Activated CD8-positive, alpha-beta memory T cell treated with anti-CD3 and anti-CD28 coated beads, Interleukin-2, amount 50 U/mL, for 1 hour (primary cell): ENCODE measurements at regions not wholly inside any gene's neighbourhood (a gene's known extent, or its start where the extent isn't known, plus 50 kb on each side); places are given as distances from the start of the nearest gene placed in this dataset.
"Not testable (repeated sequence)": the region's sequence is repeated elsewhere in the genome, so short reads cannot be mapped to it uniquely, and the experiment has no call there.

Source experiments
- DNase-seq: peaks from one replicate; pipeline ENCODE4 v3.0.0-alpha.2; 2020; ENCODE audit errors: extremely low read depth

- no peak for DNase-seq
These were observed 56.3 kb upstream of the NCKAP5 start for GRCh38 chr2:133624551-133624950.

GRCh38 chr2:133627741-133628140 lies 59.5 kb upstream of the NCKAP5 start:
- DNase-seq, result no peak

- no peak for DNase-seq
These were observed 65.0 kb upstream of the NCKAP5 start for GRCh38 chr2:133633309-133633708.

GRCh38 chr2:133633881-133634409 lies 65.7 kb upstream of the NCKAP5 start:
- DNase-seq, result no peak

- DNase-seq, result no peak
These were observed 66.9 kb upstream of the NCKAP5 start for GRCh38 chr2:133635131-133635530.

- no peak for DNase-seq
These were observed 68.0 kb upstream of the NCKAP5 start for GRCh38 chr2:133636287-133636686.

GRCh38 chr2:133640103-133640502 lies 71.8 kb upstream of the NCKAP5 start:
- DNase-seq, result no peak

- DNase-seq, result no peak
These were observed 73.2 kb upstream of the NCKAP5 start for GRCh38 chr2:133641497-133641896.

- DNase-seq, result no peak
These were observed 73.9 kb upstream of the NCKAP5 start for GRCh38 chr2:133641942-133642725.

GRCh38 chr2:133642791-133643191 lies 74.5 kb upstream of the NCKAP5 start:
- no peak for DNase-seq

- DNase-seq, result no peak
These were observed 75.6 kb upstream of the NCKAP5 start for GRCh38 chr2:133643863-133644262.

GRCh38 chr2:133644846-133645245 lies 76.6 kb upstream of the NCKAP5 start:
- no peak for DNase-seq

GRCh38 chr2:133647386-133647785 lies 79.1 kb upstream of the NCKAP5 start:
- not testable (repeated sequence) for DNase-seq

- no peak for DNase-seq
These were observed 83.6 kb upstream of the NCKAP5 start for GRCh38 chr2:133651861-133652260.

GRCh38 chr2:133652398-133652797 lies 84.1 kb upstream of the NCKAP5 start:
- no peak for DNase-seq

- no peak for DNase-seq
These were observed 84.8 kb upstream of the NCKAP5 start for GRCh38 chr2:133653056-133653455.

GRCh38 chr2:133654949-133655348 lies 86.7 kb upstream of the NCKAP5 start:
- no peak for DNase-seq

GRCh38 chr2:133655610-133656009 lies 87.3 kb upstream of the NCKAP5 start:
- DNase-seq, result no peak

- DNase-seq, result no peak
These were observed 89.3 kb upstream of the NCKAP5 start for GRCh38 chr2:133657591-133657990.

GRCh38 chr2:133658020-133658903 lies 90.0 kb upstream of the NCKAP5 start:
- DNase-seq, result no peak

GRCh38 chr2:133660510-133660909 lies 92.2 kb upstream of the NCKAP5 start:
- DNase-seq, result no peak

GRCh38 chr2:133661392-133661791 lies 93.1 kb upstream of the NCKAP5 start:
- no peak for DNase-seq

- no peak for DNase-seq
These were observed 98.4 kb upstream of the NCKAP5 start for GRCh38 chr2:133666621-133667020.
